Lung microvascular endothelial cell (primary cell): ENCODE measurements at regions not wholly inside any gene's neighbourhood (a gene's known extent, or its start where the extent isn't known, plus 50 kb on each side); places are given as distances from the start of the nearest gene placed in this dataset.
"Not testable (repeated sequence)": the region's sequence is repeated elsewhere in the genome, so short reads cannot be mapped to it uniquely, and the experiment has no call there.

Experiments
- DNase-seq, 2 donors: peaks; one replicate each; pipeline versions ENCODE4 v3.0.0 to v3.0.0-alpha.2; 2010; ENCODE audit warnings: low read depth in 2 of 2

DNA sequence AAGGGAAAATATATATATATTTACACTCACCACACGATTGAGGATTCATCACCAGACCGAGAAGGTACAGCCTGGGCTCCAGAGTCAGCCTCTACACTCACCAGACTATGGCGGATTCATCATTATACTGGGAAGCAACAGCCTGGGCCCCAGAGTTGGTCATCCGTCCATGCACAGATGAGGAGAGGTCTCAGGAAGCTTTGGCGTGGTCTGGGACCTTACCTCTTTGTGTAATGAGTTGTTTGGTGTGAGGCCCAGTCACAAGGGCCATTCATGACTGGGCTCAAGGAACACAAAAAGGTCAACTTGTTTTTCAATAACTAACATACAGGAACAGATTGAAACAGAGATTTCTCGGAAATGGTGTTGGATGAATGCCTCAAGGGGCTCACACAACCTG lies 926.1 kb downstream of the FAM133A start:
- no peak for DNase-seq

- DNase-seq = no peak
Measured at GRCh38 chrX:94612140-94612539, 938.1 kb downstream of the FAM133A start.

GRCh38 chrX:94633237-94633636 lies 959.2 kb downstream of the FAM133A start:
- no peak for DNase-seq

DNA sequence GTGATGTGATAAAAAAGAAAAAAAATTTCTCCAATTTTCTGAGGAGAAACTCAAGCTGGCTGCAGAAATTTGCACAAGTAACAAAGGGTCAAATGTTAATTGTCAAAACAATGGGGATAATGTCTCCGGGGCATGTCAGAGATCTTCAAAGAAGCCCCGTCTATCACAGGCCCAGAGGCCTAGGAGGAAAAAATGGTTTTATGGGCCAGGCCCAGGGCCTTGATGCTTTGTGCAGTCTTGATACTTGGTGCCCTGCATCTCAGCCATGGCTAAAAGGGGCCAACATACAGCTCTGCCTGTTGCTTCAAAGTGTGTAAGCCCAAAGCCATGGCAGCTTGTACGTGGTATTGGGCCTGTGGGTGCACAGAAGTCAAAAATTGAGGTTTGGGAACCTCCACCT lies 961.0 kb downstream of the FAM133A start:
- no peak for DNase-seq

GRCh38 chrX:94645726-94646125 lies 971.7 kb downstream of the FAM133A start:
- no peak for DNase-seq

DNA sequence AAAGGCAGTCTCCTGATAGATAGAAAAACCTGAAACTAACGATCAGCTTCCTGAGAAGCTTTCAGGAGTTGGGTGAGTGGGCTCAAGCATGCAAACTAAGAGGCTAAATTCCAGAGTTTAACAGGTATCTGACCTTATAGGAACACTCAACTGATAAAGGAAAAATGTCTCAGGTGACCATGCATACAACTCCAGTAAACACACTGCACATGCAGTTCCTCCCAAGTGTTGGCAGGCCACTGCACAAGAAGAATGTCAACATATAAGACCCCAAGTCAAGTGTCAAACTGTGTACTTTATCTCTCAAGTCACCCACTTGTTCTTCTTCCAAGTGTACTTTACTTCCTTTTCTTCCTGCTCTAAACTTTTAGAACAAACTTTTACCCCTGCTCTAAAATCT lies 981.2 kb downstream of the FAM133A start:
- DNase-seq = no peak

GRCh38 chrX:94662689-94663088 lies 988.7 kb downstream of the FAM133A start:
- no peak for DNase-seq

DNA sequence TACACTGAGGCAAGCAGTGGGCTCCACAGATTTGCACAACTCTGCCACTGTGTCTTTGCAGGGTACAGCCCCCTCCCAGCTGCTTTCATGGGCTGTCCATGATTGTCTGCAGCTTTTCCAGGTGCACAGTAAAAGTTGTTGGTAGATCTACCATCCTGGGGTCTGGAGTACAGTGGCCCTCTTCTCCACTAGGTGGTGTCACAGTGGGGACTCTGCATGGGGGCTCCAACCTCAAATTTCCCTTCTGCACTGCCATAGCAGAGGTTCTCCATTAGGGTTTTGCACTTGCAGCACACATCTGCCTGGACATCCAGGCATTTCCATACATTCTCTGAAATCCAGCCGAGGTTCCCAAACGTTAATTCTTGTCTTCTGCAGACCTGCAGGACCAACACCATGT lies 1002.3 kb downstream of the FAM133A start:
- no peak for DNase-seq

- no peak for DNase-seq
Measured at GRCh38 chrX:94686071-94686470, 1012.1 kb downstream of the FAM133A start.

DNA sequence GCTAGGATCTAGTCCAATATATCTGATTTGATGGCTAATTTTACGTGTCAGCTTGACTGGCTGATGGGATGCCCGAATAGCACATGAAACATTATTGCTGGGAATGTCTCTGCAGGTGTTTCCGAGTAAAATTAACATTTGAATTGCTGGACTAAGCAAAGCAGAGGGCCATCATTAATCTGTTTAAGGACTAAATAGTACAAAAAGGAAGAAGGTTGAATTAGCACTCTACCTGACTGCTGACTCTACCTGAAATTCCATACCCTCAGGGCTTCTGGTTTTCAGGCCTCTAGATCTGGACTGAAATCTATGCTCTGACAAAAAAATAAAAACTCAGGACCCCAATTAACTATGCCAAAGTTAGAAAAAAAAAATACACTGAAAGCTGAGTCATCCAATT lies 1021.9 kb downstream of the FAM133A start:
- no peak for DNase-seq

GRCh38 chrX:94704348-94705256 lies 1030.6 kb downstream of the FAM133A start:
- not testable (repeated sequence) for DNase-seq

DNA sequence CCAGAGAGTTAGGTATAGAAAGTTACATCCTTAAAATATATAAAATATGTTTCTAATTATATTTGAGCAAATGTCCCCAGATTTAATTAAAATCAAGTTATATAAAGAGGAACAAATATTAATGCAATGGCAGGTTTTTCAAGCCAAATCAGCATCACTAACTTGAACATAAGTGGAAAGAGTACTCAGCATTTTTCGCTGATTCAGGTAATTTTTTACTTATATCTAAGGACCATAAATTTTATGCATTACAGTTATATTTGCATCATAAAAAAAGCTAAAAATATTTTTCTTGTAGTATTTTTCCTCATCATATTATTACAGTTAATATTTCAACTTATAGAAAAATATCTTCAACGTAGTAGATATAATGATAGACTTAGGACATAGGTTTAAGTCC lies 1047.4 kb downstream of the FAM133A start:
- no peak for DNase-seq

GRCh38 chrX:94722578-94722977 lies 1048.6 kb downstream of the FAM133A start:
- no peak for DNase-seq

DNA sequence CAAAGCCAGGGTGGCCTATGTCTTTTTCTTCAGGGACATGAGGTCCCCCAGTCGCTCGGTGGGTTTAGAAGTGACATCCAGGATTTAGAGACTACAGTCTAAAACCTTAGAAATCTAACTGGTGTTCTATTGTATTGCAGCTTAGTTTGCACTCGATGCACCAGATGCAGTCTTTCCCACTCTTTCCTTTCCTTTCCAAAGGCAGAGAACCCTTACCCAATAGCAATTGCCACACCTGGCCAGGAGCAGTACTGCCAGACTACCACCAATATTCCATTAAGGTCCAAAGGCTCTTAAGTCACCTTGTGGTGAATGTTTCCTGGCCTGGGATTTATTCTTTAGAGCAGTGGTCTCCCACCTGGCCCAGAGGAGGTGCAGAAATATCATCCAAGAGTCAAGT lies 1068.8 kb downstream of the FAM133A start:
- no peak for DNase-seq

- DNase-seq = no peak
Measured at GRCh38 chrX:94743478-94743877, 1069.5 kb downstream of the FAM133A start.

- no peak for DNase-seq
Measured at GRCh38 chrX:94744786-94745185, 1070.8 kb downstream of the FAM133A start.

DNA sequence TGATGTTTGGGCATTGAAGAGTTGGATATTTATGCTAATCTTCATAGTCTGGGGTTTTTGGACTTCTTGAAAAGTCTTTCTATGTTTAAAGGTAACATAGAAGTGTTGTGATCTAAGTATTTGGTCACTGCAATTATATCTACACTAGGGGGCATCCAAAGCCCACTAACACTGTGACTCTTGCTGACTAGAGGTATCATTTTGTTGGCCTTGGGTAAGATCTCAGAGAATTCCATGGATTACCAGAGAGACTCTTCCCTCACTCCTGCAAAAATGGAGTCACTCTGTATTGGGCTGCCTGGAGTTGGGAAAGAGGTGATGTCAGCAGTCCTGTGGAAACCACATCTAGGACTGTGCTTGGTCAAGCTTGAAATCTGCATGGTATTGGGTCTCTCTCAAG lies 1077.6 kb downstream of the FAM133A start:
- no peak for DNase-seq

DNA sequence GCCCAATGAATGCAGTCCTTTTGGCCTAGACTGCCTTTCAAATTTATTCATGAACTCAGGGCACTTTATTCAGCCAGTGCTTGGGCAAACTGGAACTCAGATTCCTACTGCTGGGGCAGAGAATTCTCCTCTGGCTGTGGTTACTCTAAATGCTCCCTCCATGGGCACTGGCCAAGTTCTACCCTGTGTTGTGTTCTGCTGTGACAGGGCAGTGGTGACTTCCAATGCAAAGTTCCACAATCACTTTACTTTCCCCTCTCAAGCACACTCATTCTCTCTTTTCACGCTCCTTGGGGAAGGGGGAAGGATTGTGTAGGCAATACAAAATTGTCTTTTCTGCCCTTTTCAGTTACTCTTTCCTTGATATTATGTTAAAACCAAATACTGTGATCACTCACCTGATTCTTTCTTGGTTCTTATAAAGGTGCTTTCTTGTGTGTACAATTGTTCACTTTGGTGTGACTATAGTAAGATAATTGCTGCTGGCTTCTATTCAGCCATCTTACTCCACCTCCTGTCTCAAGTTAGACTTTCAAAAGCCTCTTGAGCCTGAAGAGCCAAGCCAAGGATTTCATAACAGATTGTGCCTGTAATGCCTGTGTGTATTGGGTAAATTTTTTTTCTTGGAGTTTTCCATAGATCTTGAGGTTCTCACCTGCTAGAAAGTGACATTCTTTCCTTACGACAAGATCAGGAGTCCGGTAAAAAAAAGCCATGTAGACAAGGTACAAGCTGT lies 1078.6 kb downstream of the FAM133A start:
- DNase-seq = no peak

- no peak for DNase-seq
Measured at GRCh38 chrX:94758130-94758529, 1084.1 kb downstream of the FAM133A start.

DNA sequence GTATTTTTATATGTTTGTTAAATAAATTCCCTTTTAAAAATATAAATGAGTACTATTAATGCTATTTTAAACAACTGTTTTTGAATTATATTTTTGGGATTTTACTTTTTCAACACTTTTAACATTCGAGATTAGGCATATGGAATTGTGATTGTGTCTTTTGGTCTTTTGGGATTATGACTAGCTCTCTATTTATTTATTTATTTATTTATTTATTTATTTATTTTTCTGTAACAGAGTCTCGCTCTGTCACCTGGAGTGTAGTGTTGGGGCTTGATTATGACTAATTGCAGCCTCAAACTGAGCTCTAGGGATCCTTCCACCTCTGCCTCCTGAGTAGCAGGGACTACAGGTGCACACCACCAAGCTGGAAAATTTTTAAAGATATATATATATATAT lies 1101.6 kb downstream of the FAM133A start:
- no peak for DNase-seq

DNA sequence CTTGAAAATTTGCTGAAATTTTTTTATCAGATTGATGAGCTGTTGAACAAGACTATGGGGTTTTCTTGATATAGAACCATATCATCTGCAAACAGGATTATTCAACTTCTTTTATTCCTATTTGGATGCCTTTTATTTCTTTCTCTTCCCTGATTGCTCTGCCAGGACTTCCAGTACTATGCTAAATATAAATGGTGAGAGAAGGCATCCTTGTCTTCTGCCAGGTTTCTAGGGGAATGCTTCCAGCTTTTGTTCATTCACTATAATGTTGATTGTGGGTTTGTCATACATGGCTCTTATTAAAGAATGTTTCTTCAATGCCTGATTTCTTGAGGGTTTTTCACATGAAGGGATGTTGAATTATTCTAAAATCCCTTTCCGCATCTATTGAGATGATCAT lies 1139.5 kb downstream of the FAM133A start:
- no peak for DNase-seq

DNA sequence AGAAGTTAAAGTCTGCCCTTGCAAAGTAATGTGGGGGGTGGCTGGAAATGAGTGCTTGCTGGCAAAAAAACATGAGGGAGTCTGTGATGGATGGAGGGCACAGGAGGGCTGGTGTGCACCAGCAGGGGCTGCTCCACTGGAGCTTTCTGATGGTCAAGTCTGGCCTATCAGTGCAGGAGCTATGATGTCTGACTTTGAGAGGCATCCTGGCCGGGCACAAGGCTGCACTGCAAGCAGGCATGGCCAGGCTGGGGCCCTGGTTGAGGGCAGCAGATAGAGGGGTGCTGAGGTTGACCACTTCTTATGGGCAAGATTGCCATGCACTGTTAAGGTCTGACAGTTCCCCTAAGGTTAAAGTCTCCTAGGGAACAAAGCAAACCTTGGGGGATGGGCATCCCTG lies 1140.2 kb downstream of the FAM133A start:
- DNase-seq = no peak

DNA sequence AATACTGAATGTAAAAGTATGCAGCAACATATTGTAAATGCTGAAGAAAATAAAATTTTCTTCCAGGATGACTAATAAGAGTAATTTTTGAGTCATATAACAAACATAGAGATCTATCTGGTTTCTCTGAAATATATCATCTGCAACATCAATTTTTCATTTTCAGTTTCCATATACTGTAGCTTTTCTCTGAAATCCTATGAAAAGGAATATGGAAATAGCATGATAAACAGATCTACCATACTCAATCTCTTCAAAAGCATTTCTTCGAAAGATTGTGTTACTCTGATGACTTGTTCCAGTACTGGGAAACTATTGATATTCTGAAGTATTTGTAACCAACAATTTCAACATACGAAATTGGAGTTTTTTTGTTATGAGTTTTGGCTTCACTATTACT lies 1156.7 kb downstream of the FAM133A start:
- no peak for DNase-seq
